Jurkat, Clone E6-1 (cell line): ENCODE measurements at regions not wholly inside any gene's neighbourhood (a gene's known extent, or its start where the extent isn't known, plus 50 kb on each side); places are given as distances from the start of the nearest gene placed in this dataset.
"Not testable (repeated sequence)": the region's sequence is repeated elsewhere in the genome, so short reads cannot be mapped to it uniquely, and the experiment has no call there.

Source experiments
- DNase-seq: peaks from one replicate; pipeline ENCODE4 v3.0.0-alpha.2; 2011; ENCODE audit warnings: low read depth, low spot score
- H3K4me3 ChIP-seq: 2 replicates; pipeline ENCODE4 v1.5.1; 2011; ENCODE audit warnings: mild to moderate bottlenecking, low read length, control low read depth, moderate library complexity

DNA sequence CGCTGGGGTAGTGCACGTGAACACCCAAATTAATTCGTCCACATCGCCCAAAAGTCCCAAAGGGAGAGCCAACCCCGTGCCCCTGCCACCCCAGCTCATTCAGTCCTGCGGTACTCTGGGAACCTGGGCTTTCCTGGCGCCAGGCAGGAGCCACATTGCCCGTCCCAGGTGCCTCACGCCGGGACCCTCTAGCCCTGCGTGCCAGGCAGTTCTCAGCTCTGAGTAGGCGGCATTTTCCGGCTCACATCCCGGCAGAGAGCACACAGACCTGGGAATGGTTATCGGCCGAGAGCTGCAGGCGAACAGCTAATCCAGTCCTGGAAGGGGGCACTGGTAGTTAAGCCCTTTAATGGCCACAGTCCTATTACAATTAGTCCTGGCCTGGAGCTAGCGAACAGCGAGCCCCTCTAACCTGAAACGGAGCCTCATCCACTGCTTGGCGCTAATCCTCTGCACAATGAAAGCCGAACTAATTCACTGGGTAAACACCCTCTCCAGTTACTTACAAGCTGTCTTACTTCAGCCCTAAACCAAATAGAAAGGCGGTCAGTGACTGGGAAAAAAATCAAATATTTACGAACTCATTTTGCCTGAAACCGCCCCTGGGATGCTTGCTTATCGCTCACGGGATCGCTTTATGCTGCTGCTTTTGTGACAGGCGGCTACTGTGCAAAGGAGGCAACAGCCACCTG, 254.6 kb upstream of the SOX14 start:
- no peak overlapping the region for H3K4me3 ChIP-seq
- no peak for DNase-seq

GRCh38 chr3:137511655-137512054, 252.5 kb upstream of the SOX14 start:
- DNase-seq, result no peak
- H3K4me3 ChIP-seq, result no peak overlapping the region

- H3K4me3 ChIP-seq, result no peak overlapping the region
- no peak for DNase-seq
Measured at GRCh38 chr3:137514853-137515252, 249.3 kb upstream of the SOX14 start.

GRCh38 chr3:137519602-137520001, 244.5 kb upstream of the SOX14 start:
- no peak for DNase-seq

DNA sequence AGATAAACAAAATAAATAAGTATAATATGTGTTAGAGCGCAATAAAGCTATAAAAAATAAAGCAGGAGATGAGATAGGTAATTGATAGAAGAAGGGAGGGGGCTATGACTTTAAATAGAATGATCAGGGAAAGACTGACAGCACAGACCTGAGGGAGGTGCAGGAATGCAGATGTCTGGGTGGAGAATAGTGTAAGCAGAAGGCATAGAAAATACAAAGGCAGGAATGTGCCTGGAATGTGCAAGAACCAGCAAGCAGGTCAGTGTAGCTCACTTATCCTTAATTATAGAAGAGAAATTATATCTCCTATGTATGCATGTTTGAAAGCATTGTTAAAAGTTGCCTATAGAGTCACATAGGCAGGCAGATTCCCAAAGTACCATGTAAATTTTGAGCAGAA, 239.4 kb upstream of the SOX14 start:
- no peak overlapping the region for H3K4me3 ChIP-seq
- no peak for DNase-seq

More at GRCh38 chr3:137519602-137520001, 244.5 kb upstream of the SOX14 start:
- H3K4me3 ChIP-seq, result no peak overlapping the region

DNA sequence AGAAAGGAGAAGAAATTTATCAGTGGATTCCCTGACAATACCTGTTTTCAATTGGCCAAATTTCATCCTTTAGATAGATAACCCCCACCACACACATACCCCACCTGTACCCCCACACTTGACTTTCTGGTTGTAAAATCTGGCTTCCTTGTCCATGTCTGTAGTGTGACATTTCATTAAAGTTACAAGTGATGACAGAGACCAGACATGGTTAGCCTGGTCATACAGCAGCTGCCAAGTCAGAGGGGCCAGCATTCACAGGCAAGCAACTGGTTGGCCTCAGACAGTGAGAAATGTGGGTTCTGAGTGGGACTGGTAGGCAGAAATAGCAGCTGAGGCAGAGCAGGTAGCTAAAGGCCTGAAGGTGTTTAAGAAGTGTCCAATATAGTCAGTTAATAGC, 238.6 kb upstream of the SOX14 start:
- no peak overlapping the region for H3K4me3 ChIP-seq
- DNase-seq, result no peak

- no peak overlapping the region for H3K4me3 ChIP-seq
- no peak for DNase-seq
Measured at GRCh38 chr3:137542049-137542448, 222.1 kb upstream of the SOX14 start.

DNA sequence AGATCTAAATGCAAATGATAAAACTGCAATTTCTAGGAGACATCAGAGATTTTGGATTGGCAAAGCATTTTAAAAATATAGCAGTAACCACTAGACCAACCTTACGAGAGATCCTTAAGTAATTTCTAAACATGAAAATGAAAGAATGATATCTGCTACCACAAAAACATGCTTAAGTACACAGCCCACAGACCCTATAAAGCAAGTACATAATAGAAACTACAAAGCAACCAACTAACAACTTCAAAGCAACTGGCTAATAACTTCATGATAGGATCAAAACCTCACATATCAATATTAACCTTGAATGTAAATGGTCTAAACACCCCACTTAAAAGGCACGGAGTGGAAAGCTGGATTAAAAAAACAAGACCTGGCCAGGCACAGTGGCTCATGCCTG, 209.9 kb upstream of the SOX14 start:
- no peak overlapping the region for H3K4me3 ChIP-seq
- DNase-seq, result no peak

- no peak overlapping the region for H3K4me3 ChIP-seq
- DNase-seq, result no peak
Measured at GRCh38 chr3:137568880-137569279, 195.2 kb upstream of the SOX14 start.

GRCh38 chr3:137572931-137573330, 191.2 kb upstream of the SOX14 start:
- no peak overlapping the region for H3K4me3 ChIP-seq
- DNase-seq, result no peak

- no peak for DNase-seq
- no peak overlapping the region for H3K4me3 ChIP-seq
Measured at GRCh38 chr3:137582484-137582883, 181.6 kb upstream of the SOX14 start.

GRCh38 chr3:137583256-137583655, 180.9 kb upstream of the SOX14 start:
- DNase-seq, result no peak
- no peak overlapping the region for H3K4me3 ChIP-seq

DNA sequence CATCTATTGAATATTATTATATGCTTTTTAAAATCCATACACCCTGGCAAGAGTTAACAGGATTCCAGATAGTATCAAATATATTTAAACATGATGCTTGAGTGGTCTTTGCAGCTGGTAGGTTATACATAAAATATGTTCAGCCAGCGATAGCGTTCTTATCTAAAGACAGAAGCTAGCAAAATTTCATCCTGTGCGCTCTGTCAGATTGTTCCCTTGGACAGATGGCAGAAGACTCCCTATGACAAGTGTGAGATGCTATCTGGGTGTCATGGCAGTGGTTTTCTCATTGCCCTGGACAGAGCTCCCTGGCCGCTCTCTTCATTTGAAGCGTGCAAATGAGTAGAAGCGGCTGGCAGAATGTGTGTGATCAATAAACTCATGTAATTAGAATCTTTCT, 175.2 kb upstream of the SOX14 start:
- no peak for DNase-seq
- H3K4me3 ChIP-seq, result no peak overlapping the region

- H3K4me3 ChIP-seq, DNase-seq: not testable (repeated sequence)
Measured at GRCh38 chr3:137595415-137595814, 168.7 kb upstream of the SOX14 start.

DNA sequence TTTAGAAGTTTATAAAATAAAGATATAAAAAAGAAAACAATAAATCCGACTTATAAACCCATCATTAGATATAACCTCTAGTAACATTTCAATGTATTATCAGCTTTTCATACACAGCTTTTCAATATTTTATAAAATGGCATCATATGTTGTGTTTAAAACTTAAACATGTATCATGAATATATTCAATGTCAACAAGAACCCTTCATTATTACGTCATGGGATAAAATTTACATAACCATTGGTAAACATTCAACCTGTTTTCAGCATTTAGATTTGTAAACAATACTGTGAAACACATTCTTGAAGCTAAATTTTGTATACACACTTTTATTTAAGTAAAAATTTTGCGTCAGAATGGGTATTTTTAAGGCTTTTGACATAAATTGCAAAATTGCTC, 153.4 kb upstream of the SOX14 start:
- H3K4me3 ChIP-seq, result no peak overlapping the region
- no peak for DNase-seq

DNA sequence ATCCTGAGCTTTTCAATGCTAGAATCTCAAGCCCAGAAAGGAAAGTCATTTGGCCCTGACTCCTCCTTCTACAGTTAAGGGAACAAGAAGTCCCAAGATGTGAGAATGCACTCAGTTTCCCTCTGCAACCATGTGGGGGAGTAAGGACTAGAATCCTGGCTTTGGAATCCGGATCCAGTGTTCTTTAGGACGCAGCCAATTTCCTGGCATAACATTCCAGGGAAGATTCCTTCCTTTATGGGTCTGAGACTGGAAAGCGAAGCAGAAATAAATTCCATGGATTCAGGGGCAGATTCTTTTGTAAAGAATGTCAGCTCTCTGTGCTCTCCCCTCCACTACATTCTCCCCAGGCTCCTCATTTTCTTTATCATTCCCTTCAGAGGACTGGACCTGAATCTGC, 151.8 kb upstream of the SOX14 start:
- no peak for DNase-seq

DNA sequence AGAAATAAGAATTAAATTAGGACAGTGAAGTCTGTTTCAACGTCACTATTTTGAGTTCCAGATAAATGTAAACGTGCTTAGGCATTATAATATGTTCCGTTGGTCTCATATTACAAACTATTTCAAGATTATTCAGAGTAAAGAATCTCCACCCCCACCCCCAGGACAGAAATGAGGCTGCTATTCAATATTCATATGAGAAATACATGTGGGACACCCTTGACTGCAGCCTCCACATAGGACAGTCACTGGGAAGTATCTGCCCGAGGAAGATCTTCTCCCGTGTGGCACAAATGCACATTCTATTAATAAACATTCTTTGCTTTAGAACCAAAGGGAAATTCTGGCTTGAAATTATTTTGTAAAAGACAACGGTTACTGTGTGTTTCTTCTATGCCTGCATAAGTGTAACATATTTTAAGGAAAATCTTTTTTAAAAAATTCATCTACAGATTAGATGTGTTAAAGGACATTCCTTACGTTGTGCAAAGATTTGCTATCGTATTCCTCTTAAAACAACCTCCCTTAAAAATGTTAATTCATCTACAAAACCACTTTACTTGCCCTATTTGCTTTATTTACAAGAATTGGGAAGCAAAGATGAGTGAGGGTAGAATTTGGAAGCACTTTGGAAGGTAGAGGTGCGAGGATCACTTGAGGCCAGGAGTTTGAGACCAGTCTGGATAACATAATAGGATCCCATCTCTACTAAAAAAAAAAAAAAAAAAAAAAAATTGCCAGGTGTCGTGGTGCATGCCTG, 148.3 kb upstream of the SOX14 start:
- DNase-seq, result no peak
- no peak overlapping the region for H3K4me3 ChIP-seq

More for the DNA sequence above, 151.8 kb upstream of the SOX14 start:
- H3K4me3 ChIP-seq, result no peak overlapping the region

GRCh38 chr3:137641879-137642704, 122.0 kb upstream of the SOX14 start:
- H3K4me3 ChIP-seq, result no peak overlapping the region

GRCh38 chr3:137642831-137643230, 121.3 kb upstream of the SOX14 start:
- DNase-seq, result no peak
- no peak overlapping the region for H3K4me3 ChIP-seq

More at GRCh38 chr3:137641879-137642704, 122.0 kb upstream of the SOX14 start:
- DNase-seq, result no peak

DNA sequence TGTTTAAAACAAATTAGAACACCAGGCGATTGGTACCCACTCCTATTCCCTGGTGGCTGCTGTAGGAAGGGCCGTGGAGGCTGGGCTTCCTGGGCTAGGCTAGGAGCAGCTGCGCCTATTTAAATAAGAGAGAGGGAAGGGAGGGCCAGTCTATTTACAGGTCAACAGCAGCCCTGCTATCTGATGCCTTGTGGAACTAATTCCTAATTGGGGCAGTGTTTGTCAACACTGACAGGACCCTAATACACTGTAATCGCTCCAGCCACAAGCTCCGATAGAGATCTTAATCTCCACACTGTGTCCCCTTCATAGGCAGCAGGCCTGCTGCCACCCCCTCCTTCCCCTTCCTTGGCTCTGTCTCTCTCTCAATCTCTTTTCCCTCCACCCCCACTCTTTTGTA, 116.9 kb upstream of the SOX14 start:
- no peak overlapping the region for H3K4me3 ChIP-seq
- DNase-seq, result no peak
